C4-2B (cell line): ENCODE measurements at regions not wholly inside any gene's neighbourhood (a gene's known extent, or its start where the extent isn't known, plus 50 kb on each side); places are given as distances from the start of the nearest gene placed in this dataset.
A peak's percentile ranks its signal among the peaks of the same experiment; 100 is the strongest.

Experiments used
- H3K27ac ChIP-seq: fragments of 450-650 bp; 2 replicates; pipeline ENCODE4 v1.5.1; 2017
- CTCF ChIP-seq: fragments of 450-650 bp; conservative IDR thresholded peaks from 2 replicates; pipeline ENCODE4 v1.5.1; 2017; ENCODE audit warnings: mild to moderate bottlenecking
- ZFX ChIP-seq: fragments of 450-650 bp; IDR thresholded peaks from 2 replicates; pipeline ENCODE4 v1.6.1; 2017

GRCh38 chr1:79129914-79130313, 123.4 kb upstream of the ADGRL4 start:
- no peak overlapping the region for H3K27ac ChIP-seq
- TF ChIP-seq ZFX (no peak), CTCF (no peak)

GRCh38 chr1:79128722-79129121, 122.2 kb upstream of the ADGRL4 start:
- no peak for TF ChIP-seq CTCF
- TF ChIP-seq ZFX: no peak
- H3K27ac ChIP-seq: no peak overlapping the region

GRCh38 chr1:79124756-79125155, 118.2 kb upstream of the ADGRL4 start:
- H3K27ac ChIP-seq: peak overlapping the region; percentile 23; the same call in 1 of the 2 replicates
- TF ChIP-seq CTCF (no peak), ZFX (no peak)

DNA sequence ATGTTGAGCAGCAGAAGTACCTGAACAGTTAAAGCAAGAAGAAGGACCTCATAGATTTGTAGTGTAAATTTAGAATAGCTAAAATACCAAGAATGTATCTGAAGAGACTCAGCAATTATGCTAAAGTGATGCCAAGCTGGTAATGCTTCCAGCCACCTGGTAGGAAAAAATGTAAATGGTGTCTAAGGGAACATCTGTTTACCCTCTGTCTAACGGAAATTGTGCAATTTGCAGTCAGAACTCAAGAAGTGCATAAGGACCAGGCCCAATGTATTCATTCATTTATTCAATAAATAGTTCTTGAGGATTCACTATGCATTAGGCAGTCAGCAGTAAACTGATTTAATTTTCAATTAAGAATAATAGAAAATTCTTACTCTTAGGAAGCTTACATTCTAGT, 116.0 kb upstream of the ADGRL4 start:
- TF ChIP-seq CTCF (no peak), ZFX (no peak)
- no peak overlapping the region for H3K27ac ChIP-seq

DNA sequence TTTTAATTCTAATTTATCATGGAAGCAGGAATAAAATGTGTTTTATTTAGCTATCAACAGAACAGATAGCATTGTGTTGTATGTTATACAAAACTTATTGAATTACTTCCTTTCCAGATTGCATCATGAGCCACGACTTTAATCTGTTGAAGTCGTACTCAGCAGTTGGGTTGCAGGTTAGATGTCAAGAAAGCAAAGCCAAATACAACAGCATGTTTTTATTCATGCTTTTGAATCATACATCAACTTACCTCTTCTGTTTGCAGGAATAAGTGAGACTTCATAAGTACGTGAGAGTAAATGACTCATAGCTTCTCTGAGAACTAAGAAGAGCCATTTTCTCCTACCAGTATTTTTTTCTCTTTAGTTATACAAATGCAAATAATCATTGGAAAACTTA, 110.8 kb upstream of the ADGRL4 start:
- TF ChIP-seq CTCF (no peak), ZFX (no peak)
- H3K27ac ChIP-seq: no peak overlapping the region

DNA sequence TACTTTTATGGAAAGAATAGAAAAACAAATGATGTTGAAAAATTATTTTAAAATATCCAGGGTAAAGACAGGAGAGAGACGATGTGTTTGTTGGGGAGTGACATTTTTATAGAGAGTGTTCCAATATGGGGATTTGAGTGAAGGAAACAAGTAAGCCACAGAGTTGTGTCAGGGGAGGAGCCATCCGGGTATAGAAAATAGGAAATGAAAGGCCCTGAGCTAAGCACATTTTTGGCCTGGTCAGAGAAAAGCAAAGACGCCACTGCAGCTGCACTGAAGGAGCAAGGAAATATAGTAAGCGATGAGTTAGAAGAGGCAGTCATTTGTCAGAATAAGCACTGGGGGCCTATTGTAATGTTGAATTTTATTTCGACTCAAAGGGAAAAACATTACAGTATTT, 107.3 kb upstream of the ADGRL4 start:
- TF ChIP-seq CTCF: no peak
- H3K27ac ChIP-seq: no peak overlapping the region

DNA sequence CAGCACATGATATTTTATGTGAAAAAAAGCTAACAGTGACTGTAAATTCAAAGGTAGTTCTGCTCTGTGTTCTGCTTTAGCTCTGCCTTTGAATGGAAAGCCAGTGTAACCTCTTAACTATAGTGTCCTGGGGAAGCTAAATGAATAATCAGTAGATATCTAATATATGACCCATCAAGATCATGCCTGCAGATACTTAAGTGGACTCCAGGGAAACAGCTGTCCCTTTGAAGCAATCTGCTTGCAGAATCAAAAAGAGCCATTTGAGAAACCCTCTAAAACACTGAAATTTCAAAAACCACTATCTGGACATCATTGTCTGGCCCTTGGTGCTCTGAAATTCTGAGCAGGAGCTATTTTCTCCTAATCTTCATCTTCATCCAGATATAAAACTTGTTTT, 104.2 kb upstream of the ADGRL4 start:
- H3K27ac ChIP-seq: no peak overlapping the region
- no peak for TF ChIP-seq ZFX
- no peak for TF ChIP-seq CTCF

GRCh38 chr1:79109445-79109844, 102.9 kb upstream of the ADGRL4 start:
- TF ChIP-seq ZFX (no peak), CTCF (no peak)
- H3K27ac ChIP-seq: no peak overlapping the region
